ENCODE measurements at regions not wholly inside any gene's neighbourhood (a gene's known extent, or its start where the extent isn't known, plus 50 kb on each side); places are given as distances from the start of the nearest gene placed in this dataset.
"Not testable (repeated sequence)": the region's sequence is repeated elsewhere in the genome, so short reads cannot be mapped to it uniquely, and the experiment has no call there.

GRCh38 chr15:95635666-95636065 is 694.8 kb upstream of the NR2F2 start:
- Histone ChIP-seq H3K9me2 (replicated peaks; ENCODE audit: insufficient read depth, low read length) (no peaks in the 10 kb centered on the region), H3K9me3 (replicated peaks; ENCODE audit: insufficient read depth, low read length) (no peaks in the 10 kb centered on the region), H3K27ac (ENCODE audit: low read length) (no peak overlapping the region), H3K79me2 (ENCODE audit: low read length) (no peaks in the 10 kb centered on the region), H4K20me1 (ENCODE audit: insufficient read depth, low read length) (no peaks in the 10 kb centered on the region), H2AFZ (ENCODE audit: low read length) (no peak overlapping the region), H3F3A (ENCODE audit: insufficient read depth, low read length) (no peaks in the 10 kb centered on the region), H3K9ac (ENCODE audit: low read length) (no peak overlapping the region), H3K27me3 (replicated peaks; ENCODE audit: insufficient read depth, low read length) (no peaks in the 10 kb centered on the region), H3K4me2 (ENCODE audit: low read depth, low read length) (no peak overlapping the region), H3K4me1 (ENCODE audit: low read length) (no peaks in the 10 kb centered on the region), H3K36me3 (replicated peaks; ENCODE audit: insufficient read depth, low read length) (no peaks in the 10 kb centered on the region), H3K4me3 (ENCODE audit: low read length) (no peak overlapping the region)
- DNase-seq = no peak
- TF ChIP-seq EZH2 (optimal IDR thresholded peaks at IDR 0.05; ENCODE audit: low read depth, low read length) = no peak
- no peak for TF ChIP-seq CTCF (IDR thresholded peaks at IDR 0.05; ENCODE audit: low read length)
- no peak for TF ChIP-seq EZH2phosphoT487 (IDR thresholded peaks at IDR 0.05; ENCODE audit: low read length)

GRCh38 chr15:95636107-95636506 is 694.4 kb upstream of the NR2F2 start:
- Histone ChIP-seq H4K20me1 (ENCODE audit: insufficient read depth, low read length) (no peaks in the 10 kb centered on the region), H3K36me3 (replicated peaks; ENCODE audit: insufficient read depth, low read length) (no peaks in the 10 kb centered on the region), H3K9me3 (replicated peaks; ENCODE audit: insufficient read depth, low read length) (no peaks in the 10 kb centered on the region), H3K9ac (ENCODE audit: low read length) (no peak overlapping the region), H3K4me3 (ENCODE audit: low read length) (no peak overlapping the region), H3K27me3 (replicated peaks; ENCODE audit: insufficient read depth, low read length) (no peaks in the 10 kb centered on the region), H3K27ac (ENCODE audit: low read length) (no peak overlapping the region), H3K4me1 (ENCODE audit: low read length) (no peaks in the 10 kb centered on the region), H3F3A (ENCODE audit: insufficient read depth, low read length) (no peaks in the 10 kb centered on the region), H3K4me2 (ENCODE audit: low read depth, low read length) (no peak overlapping the region), H3K9me2 (replicated peaks; ENCODE audit: insufficient read depth, low read length) (no peaks in the 10 kb centered on the region), H3K79me2 (ENCODE audit: low read length) (no peaks in the 10 kb centered on the region), H2AFZ (ENCODE audit: low read length) (no peak overlapping the region)
- DNase-seq = no peak
- TF ChIP-seq EZH2 (optimal IDR thresholded peaks at IDR 0.05; ENCODE audit: low read depth, low read length) = no peak
- TF ChIP-seq CTCF (IDR thresholded peaks at IDR 0.05; ENCODE audit: low read length) = no peak
- TF ChIP-seq EZH2phosphoT487 (IDR thresholded peaks at IDR 0.05; ENCODE audit: low read length) = no peak

- H3K79me2 ChIP-seq (ENCODE audit: low read length); H3K27ac ChIP-seq (ENCODE audit: low read length); H3K27me3 ChIP-seq (replicated peaks; ENCODE audit: insufficient read depth, low read length); H3F3A ChIP-seq (ENCODE audit: insufficient read depth, low read length); H3K4me3 ChIP-seq (ENCODE audit: low read length); H3K36me3 ChIP-seq (replicated peaks; ENCODE audit: insufficient read depth, low read length); H3K9me3 ChIP-seq (replicated peaks; ENCODE audit: insufficient read depth, low read length); H3K9me2 ChIP-seq (replicated peaks; ENCODE audit: insufficient read depth, low read length); H3K9ac ChIP-seq (ENCODE audit: low read length); H3K4me2 ChIP-seq (ENCODE audit: low read depth, low read length); H3K4me1 ChIP-seq (ENCODE audit: low read length); DNase-seq; H4K20me1 ChIP-seq (ENCODE audit: insufficient read depth, low read length); H2AFZ ChIP-seq (ENCODE audit: low read length): not testable (repeated sequence)
Observed at GRCh38 chr15:95637234-95637633, 693.3 kb upstream of the NR2F2 start.

- H4K20me1 ChIP-seq (ENCODE audit: insufficient read depth, low read length) = no peaks in the 10 kb centered on the region
- no peaks in the 10 kb centered on the region for H3K9me3 ChIP-seq (replicated peaks; ENCODE audit: insufficient read depth, low read length)
- DNase-seq = no peak
- no peak overlapping the region for H2AFZ ChIP-seq (ENCODE audit: low read length)
- no peak overlapping the region for H3K4me2 ChIP-seq (ENCODE audit: low read depth, low read length)
- no peak overlapping the region for H3K27ac ChIP-seq (ENCODE audit: low read length)
- TF ChIP-seq CTCF (IDR thresholded peaks at IDR 0.05; ENCODE audit: low read length) = no peak
- TF ChIP-seq EZH2phosphoT487 (IDR thresholded peaks at IDR 0.05; ENCODE audit: low read length) = no peak
- H3K4me1 ChIP-seq (ENCODE audit: low read length) = no peaks in the 10 kb centered on the region
- no peaks in the 10 kb centered on the region for H3K79me2 ChIP-seq (ENCODE audit: low read length)
- H3K36me3 ChIP-seq (replicated peaks; ENCODE audit: insufficient read depth, low read length) = no peaks in the 10 kb centered on the region
- no peak overlapping the region for H3K4me3 ChIP-seq (ENCODE audit: low read length)
- H3K9me2 ChIP-seq (replicated peaks; ENCODE audit: insufficient read depth, low read length) = no peaks in the 10 kb centered on the region
- no peak overlapping the region for H3K9ac ChIP-seq (ENCODE audit: low read length)
- H3K27me3 ChIP-seq (replicated peaks; ENCODE audit: insufficient read depth, low read length) = no peaks in the 10 kb centered on the region
- no peaks in the 10 kb centered on the region for H3F3A ChIP-seq (ENCODE audit: insufficient read depth, low read length)
Observed at GRCh38 chr15:95639208-95639607, 691.3 kb upstream of the NR2F2 start.

All from MM.1S (cell line).